Mesothelial cell of epicardium (in vitro differentiated cells): ENCODE measurements at regions not wholly inside any gene's neighbourhood (a gene's known extent, or its start where the extent isn't known, plus 50 kb on each side); places are given as distances from the start of the nearest gene placed in this dataset.

Experiments used
- DNase-seq, 2 experiments: peaks; one replicate each; pipeline ENCODE4 v3.0.0; 2021; ENCODE audit warnings: low spot score in 2 of 2; ENCODE audit not compliant: unreplicated experiment in 2 of 2
- H3K27ac Mint-ChIP-seq: 2 replicates; pipeline ENCODE4 v1.8.0; 2021; ENCODE audit warnings: mixed read lengths
- H3K27me3 Mint-ChIP-seq: 2 replicates; pipeline ENCODE4 v1.8.0; 2021; ENCODE audit warnings: low read depth, mixed read lengths
- H3K36me3 Mint-ChIP-seq: 2 replicates; pipeline ENCODE4 v1.8.0; 2021; ENCODE audit warnings: mixed read lengths
- H3K4me1 Mint-ChIP-seq: 2 replicates; pipeline ENCODE4 v1.8.0; 2021; ENCODE audit warnings: mixed read lengths
- H3K4me3 Mint-ChIP-seq: 2 replicates; pipeline ENCODE4 v1.8.0; 2021; ENCODE audit warnings: mild to moderate bottlenecking, moderate library complexity, mixed read lengths
- H3K9me3 Mint-ChIP-seq: 2 replicates; pipeline ENCODE4 v1.8.0; 2021; ENCODE audit warnings: mixed read lengths
- TF ChIP-seq, protein P1 (sequence below): fragments of 200-600 bp; sonication (generic); IDR thresholded peaks from one replicate; pipeline ENCODE4 v1.5.0; 2021; ENCODE audit warnings: antibody characterized with exemption; ENCODE audit not compliant: unreplicated experiment

DNA sequence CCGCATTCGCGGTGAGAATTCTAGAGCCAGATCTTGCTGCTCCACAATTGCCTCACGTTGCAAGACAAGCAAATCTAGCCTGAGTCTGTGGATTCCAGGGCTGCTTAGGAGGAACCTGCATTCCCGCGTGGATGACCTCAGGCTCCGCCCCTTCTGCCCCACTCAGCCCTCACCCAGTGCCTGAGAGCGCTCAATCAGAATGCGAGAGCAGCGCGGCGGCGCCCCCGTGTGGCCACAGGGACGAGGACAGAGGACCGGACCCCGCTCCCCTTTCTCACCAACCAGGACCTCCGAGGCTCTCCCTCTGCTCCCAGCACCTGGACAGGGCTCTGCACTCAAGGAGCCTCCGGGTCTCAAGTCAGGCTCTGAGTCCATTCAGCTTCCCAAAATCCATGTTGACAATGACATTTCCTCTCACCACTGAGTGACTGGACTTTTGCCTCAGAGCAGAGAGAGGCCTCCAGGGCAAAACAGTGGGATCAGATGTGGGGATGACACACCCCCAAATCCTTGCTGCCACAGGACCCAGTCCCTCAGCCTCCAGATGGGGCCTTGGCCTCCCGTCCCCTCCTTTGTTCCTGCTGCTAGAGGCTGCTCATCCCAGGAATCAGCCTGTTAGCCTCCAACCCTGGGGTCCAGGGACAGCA lies 52.0 kb downstream of the RPP21 start:
- TF ChIP-seq, protein P1, sequence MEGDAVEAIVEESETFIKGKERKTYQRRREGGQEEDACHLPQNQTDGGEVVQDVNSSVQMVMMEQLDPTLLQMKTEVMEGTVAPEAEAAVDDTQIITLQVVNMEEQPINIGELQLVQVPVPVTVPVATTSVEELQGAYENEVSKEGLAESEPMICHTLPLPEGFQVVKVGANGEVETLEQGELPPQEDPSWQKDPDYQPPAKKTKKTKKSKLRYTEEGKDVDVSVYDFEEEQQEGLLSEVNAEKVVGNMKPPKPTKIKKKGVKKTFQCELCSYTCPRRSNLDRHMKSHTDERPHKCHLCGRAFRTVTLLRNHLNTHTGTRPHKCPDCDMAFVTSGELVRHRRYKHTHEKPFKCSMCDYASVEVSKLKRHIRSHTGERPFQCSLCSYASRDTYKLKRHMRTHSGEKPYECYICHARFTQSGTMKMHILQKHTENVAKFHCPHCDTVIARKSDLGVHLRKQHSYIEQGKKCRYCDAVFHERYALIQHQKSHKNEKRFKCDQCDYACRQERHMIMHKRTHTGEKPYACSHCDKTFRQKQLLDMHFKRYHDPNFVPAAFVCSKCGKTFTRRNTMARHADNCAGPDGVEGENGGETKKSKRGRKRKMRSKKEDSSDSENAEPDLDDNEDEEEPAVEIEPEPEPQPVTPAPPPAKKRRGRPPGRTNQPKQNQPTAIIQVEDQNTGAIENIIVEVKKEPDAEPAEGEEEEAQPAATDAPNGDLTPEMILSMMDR = peak; percentile 77
- H3K27me3 Mint-ChIP-seq = peaks cover 73% of the 10 kb centered on the region
- H3K4me1 Mint-ChIP-seq = no peaks in the 10 kb centered on the region
- no peaks in the 10 kb centered on the region for H3K9me3 Mint-ChIP-seq
- H3K27ac Mint-ChIP-seq = no peak overlapping the region
- H3K36me3 Mint-ChIP-seq = no peaks in the 10 kb centered on the region
- peak; percentile 71 to 86 for DNase-seq
- no peak overlapping the region for H3K4me3 Mint-ChIP-seq

GRCh38 chr6:30397697-30398096 lies 52.7 kb downstream of the RPP21 start:
- TF ChIP-seq, protein P1 = no peak
- no peak for DNase-seq
- Mint-ChIP-seq H3K36me3 (no peaks in the 10 kb centered on the region), H3K27ac (no peak overlapping the region), H3K4me3 (no peak overlapping the region), H3K27me3 (peaks cover 77% of the 10 kb centered on the region), H3K9me3 (no peaks in the 10 kb centered on the region), H3K4me1 (no peaks in the 10 kb centered on the region)

DNA sequence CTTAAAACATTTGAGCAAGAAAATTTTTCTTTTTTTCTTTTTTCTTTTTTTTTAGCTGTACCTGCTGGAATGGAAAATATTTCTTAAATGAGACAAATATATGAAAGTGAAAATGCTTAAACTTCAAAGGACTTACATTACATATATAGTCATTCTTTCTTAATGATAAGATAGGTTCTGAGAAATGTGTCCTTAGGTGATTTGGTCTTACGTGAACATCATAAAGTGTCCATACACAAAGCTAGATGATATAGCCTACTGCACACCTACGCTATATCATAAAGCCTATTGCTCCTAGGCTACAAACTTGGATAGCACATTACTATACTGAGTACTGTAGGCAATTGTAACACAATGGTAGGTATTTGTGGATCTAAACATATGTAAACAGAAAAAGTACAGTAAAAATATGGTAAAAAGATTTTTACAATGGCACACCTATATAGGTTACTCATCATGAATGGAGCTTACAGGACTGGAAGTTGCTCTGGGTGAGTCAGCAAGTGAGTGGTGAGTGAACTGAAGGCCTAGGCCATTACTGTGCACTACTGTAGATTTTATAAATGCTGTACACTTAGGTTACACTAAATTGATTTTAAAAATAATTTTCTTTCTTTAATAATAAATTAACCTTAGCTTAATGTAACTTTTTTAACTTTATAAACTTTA lies 54.6 kb downstream of the RPP21 start:
- Mint-ChIP-seq H3K4me1 (no peaks in the 10 kb centered on the region), H3K27ac (no peak overlapping the region), H3K4me3 (no peak overlapping the region), H3K9me3 (no peaks in the 10 kb centered on the region), H3K36me3 (no peaks in the 10 kb centered on the region), H3K27me3 (peaks cover 79% of the 10 kb centered on the region)
- DNase-seq = no peak
- TF ChIP-seq, protein P1 = no peak

DNA sequence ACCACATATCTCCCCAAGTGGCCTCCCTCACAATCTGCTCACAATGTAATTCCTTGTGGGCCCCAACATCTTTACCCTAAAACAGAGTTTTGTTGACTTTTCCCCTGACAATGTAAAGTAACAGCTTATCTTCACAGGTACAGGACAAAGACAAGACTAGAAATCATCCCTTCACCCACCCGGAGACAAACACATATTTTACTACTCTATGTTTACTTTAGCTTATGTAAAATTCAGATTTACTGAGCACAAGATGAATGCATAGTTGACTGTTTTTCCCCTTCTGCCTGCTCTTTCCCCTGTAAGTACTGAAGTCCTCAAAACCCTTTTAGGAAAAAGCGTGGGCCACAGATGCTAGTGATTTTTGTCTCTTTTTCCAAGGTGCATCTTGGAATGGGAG lies 61.0 kb downstream of the RPP21 start:
- TF ChIP-seq, protein P1 = no peak
- no peak for DNase-seq
- Mint-ChIP-seq H3K4me1 (no peaks in the 10 kb centered on the region), H3K36me3 (no peaks in the 10 kb centered on the region), H3K27ac (no peak overlapping the region), H3K9me3 (peaks cover 23% of the 10 kb centered on the region), H3K4me3 (no peak overlapping the region), H3K27me3 (peaks cover 87% of the 10 kb centered on the region)

- H3K27me3 Mint-ChIP-seq = peaks cover 90% of the 10 kb centered on the region
- peaks cover 24% of the 10 kb centered on the region for H3K9me3 Mint-ChIP-seq
- no peak for DNase-seq
- no peaks in the 10 kb centered on the region for H3K36me3 Mint-ChIP-seq
- no peak overlapping the region for H3K4me3 Mint-ChIP-seq
- H3K27ac Mint-ChIP-seq = no peak overlapping the region
- H3K4me1 Mint-ChIP-seq = no peaks in the 10 kb centered on the region
- TF ChIP-seq, protein P1 = no peak
Observed at GRCh38 chr6:30409184-30409583, 64.2 kb downstream of the RPP21 start.
